ENCODE measurements at regions not wholly inside any gene's neighbourhood (a gene's known extent, or its start where the extent isn't known, plus 50 kb on each side); places are given as distances from the start of the nearest gene placed in this dataset.

DNA sequence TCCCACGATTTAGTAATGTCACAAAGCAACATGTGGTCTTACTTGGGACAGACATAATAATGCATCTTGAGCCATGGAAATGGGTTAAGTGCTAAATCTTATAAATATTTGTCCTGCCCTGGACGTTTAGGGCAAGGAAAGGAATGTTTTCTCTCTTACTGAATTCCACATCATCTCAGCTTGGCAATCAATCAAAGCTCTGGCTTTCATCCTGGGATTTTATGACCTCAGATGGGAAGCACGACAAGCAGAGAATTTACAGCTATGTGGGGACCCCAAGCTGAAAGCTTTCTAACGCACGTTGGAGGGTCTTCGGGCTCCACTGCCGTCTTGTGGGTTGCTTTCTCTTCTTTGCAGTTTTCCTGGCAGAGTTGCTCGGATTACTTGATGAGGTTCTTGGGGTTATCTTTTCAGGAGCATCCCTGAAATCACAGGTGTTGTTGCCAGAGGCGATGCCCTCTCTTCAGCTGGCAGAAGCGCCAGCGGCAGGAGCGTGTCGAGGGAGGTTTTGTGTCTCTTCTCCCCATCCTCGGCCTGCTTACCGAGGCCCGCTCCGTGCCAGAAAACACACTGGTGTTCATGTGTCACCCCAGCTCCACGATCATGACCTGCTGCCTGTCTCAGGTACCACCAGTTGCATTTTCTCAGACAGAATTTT, 73.4 kb upstream of the FRMD1 start:
- Histone ChIP-seq H3K27ac (ENCODE audit: low read length) (no peak overlapping the region), H3K27me3 (ENCODE audit: low read length) (no peaks in the 10 kb centered on the region), H4K20me1 (ENCODE audit: insufficient read depth, low read depth, low read length) (no peaks in the 10 kb centered on the region), H3K4me3 (ENCODE audit: low read length) (no peak overlapping the region), H3K36me3 (ENCODE audit: insufficient read depth, low read length) (no peaks in the 10 kb centered on the region), H3K9me2 (replicated peaks; ENCODE audit: insufficient read depth, low read length) (no peaks in the 10 kb centered on the region), H3K4me2 (ENCODE audit: low read depth, low read length, poor library complexity, severe bottlenecking) (no peak overlapping the region), H3K9me3 (ENCODE audit: low read length) (no peaks in the 10 kb centered on the region), H3K4me1 (ENCODE audit: low read length) (no peaks in the 10 kb centered on the region), H3K79me2 (ENCODE audit: low read length) (no peaks in the 10 kb centered on the region), H3K9ac (ENCODE audit: low read length) (no peak overlapping the region), H2AFZ (ENCODE audit: low read length) (no peak overlapping the region)
- no peak for DNase-seq

- Histone ChIP-seq H3K9ac (ENCODE audit: low read length) (no peak overlapping the region), H3K79me2 (ENCODE audit: low read length) (no peaks in the 10 kb centered on the region), H4K20me1 (ENCODE audit: insufficient read depth, low read depth, low read length) (no peaks in the 10 kb centered on the region), H3K9me3 (ENCODE audit: low read length) (no peaks in the 10 kb centered on the region), H3K4me2 (ENCODE audit: low read depth, low read length, poor library complexity, severe bottlenecking) (no peak overlapping the region), H3K36me3 (ENCODE audit: insufficient read depth, low read length) (no peaks in the 10 kb centered on the region), H3K27me3 (ENCODE audit: low read length) (no peaks in the 10 kb centered on the region), H2AFZ (ENCODE audit: low read length) (no peak overlapping the region), H3K4me1 (ENCODE audit: low read length) (no peaks in the 10 kb centered on the region), H3K27ac (ENCODE audit: low read length) (no peak overlapping the region), H3K4me3 (ENCODE audit: low read length) (no peak overlapping the region), H3K9me2 (replicated peaks; ENCODE audit: insufficient read depth, low read length) (no peaks in the 10 kb centered on the region)
- no peak for DNase-seq
These were observed 71.7 kb upstream of the FRMD1 start for GRCh38 chr6:168150551-168151320.

GRCh38 chr6:168149015-168149414, 70.0 kb upstream of the FRMD1 start:
- no peak overlapping the region for H3K4me2 ChIP-seq (ENCODE audit: low read depth, low read length, poor library complexity, severe bottlenecking)
- no peak overlapping the region for H3K9ac ChIP-seq (ENCODE audit: low read length)
- no peaks in the 10 kb centered on the region for H3K4me1 ChIP-seq (ENCODE audit: low read length)
- no peaks in the 10 kb centered on the region for H3K27me3 ChIP-seq (ENCODE audit: low read length)
- no peak overlapping the region for H2AFZ ChIP-seq (ENCODE audit: low read length)
- no peaks in the 10 kb centered on the region for H3K79me2 ChIP-seq (ENCODE audit: low read length)
- DNase-seq, result no peak
- H3K9me2 ChIP-seq (replicated peaks; ENCODE audit: insufficient read depth, low read length), result no peaks in the 10 kb centered on the region
- no peaks in the 10 kb centered on the region for H3K36me3 ChIP-seq (ENCODE audit: insufficient read depth, low read length)
- no peak overlapping the region for H3K4me3 ChIP-seq (ENCODE audit: low read length)
- H4K20me1 ChIP-seq (ENCODE audit: insufficient read depth, low read depth, low read length), result no peaks in the 10 kb centered on the region
- H3K27ac ChIP-seq (ENCODE audit: low read length), result no peak overlapping the region
- no peaks in the 10 kb centered on the region for H3K9me3 ChIP-seq (ENCODE audit: low read length)

DNA sequence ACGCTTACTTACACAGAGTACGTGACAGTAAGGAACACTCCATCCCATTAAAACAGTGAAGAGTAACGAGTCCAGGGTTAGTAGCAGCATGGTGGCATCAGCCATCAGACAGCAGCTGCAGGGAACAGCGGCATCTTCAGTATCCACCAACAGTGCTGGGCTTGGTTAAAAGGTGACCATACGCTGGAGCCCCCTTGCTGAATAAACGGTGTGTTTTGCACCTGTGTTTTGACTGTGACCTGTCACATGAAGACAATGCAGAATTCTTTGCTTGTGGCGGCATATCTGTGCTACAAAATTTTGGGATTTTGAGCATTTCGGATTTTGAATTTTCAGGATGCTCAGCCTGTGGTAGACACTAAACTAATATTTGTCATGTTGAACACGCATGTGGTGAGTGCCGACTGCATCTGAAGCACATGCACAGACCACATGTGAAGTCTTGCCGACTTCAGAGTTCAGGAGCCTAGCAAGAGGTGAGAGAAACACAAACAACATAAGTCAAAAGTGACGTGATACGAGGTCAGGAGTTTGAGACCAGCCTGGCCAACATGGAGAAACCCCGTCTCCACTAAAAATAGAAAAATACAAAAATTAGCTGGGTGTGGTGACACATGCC, 69.3 kb upstream of the FRMD1 start:
- H3K27me3 ChIP-seq (ENCODE audit: low read length), result no peaks in the 10 kb centered on the region
- no peaks in the 10 kb centered on the region for H3K9me3 ChIP-seq (ENCODE audit: low read length)
- no peaks in the 10 kb centered on the region for H3K9me2 ChIP-seq (replicated peaks; ENCODE audit: insufficient read depth, low read length)
- H3K79me2 ChIP-seq (ENCODE audit: low read length), result no peaks in the 10 kb centered on the region
- no peak overlapping the region for H3K9ac ChIP-seq (ENCODE audit: low read length)
- no peak overlapping the region for H3K4me2 ChIP-seq (ENCODE audit: low read depth, low read length, poor library complexity, severe bottlenecking)
- H3K36me3 ChIP-seq (ENCODE audit: insufficient read depth, low read length), result no peaks in the 10 kb centered on the region
- H3K4me3 ChIP-seq (ENCODE audit: low read length), result no peak overlapping the region
- no peaks in the 10 kb centered on the region for H3K4me1 ChIP-seq (ENCODE audit: low read length)
- no peak for DNase-seq
- H3K27ac ChIP-seq (ENCODE audit: low read length), result no peak overlapping the region
- no peaks in the 10 kb centered on the region for H4K20me1 ChIP-seq (ENCODE audit: insufficient read depth, low read depth, low read length)
- no peak overlapping the region for H2AFZ ChIP-seq (ENCODE audit: low read length)

GRCh38 chr6:168147205-168147738, 68.3 kb upstream of the FRMD1 start:
- no peak overlapping the region for H3K4me2 ChIP-seq (ENCODE audit: low read depth, low read length, poor library complexity, severe bottlenecking)
- H3K36me3 ChIP-seq (ENCODE audit: insufficient read depth, low read length), result no peaks in the 10 kb centered on the region
- no peak overlapping the region for H2AFZ ChIP-seq (ENCODE audit: low read length)
- no peaks in the 10 kb centered on the region for H3K79me2 ChIP-seq (ENCODE audit: low read length)
- no peaks in the 10 kb centered on the region for H3K9me3 ChIP-seq (ENCODE audit: low read length)
- H3K27me3 ChIP-seq (ENCODE audit: low read length), result no peaks in the 10 kb centered on the region
- no peak overlapping the region for H3K4me3 ChIP-seq (ENCODE audit: low read length)
- H3K9me2 ChIP-seq (replicated peaks; ENCODE audit: insufficient read depth, low read length), result no peaks in the 10 kb centered on the region
- no peak for DNase-seq
- no peak overlapping the region for H3K9ac ChIP-seq (ENCODE audit: low read length)
- no peaks in the 10 kb centered on the region for H3K4me1 ChIP-seq (ENCODE audit: low read length)
- no peak overlapping the region for H3K27ac ChIP-seq (ENCODE audit: low read length)
- H4K20me1 ChIP-seq (ENCODE audit: insufficient read depth, low read depth, low read length), result no peaks in the 10 kb centered on the region

- Histone ChIP-seq H4K20me1 (ENCODE audit: insufficient read depth, low read depth, low read length) (no peaks in the 10 kb centered on the region), H3K79me2 (ENCODE audit: low read length) (no peaks in the 10 kb centered on the region), H3K9me3 (ENCODE audit: low read length) (no peaks in the 10 kb centered on the region), H3K4me3 (ENCODE audit: low read length) (no peak overlapping the region), H3K9ac (ENCODE audit: low read length) (no peak overlapping the region), H3K4me2 (ENCODE audit: low read depth, low read length, poor library complexity, severe bottlenecking) (no peak overlapping the region), H3K36me3 (ENCODE audit: insufficient read depth, low read length) (no peaks in the 10 kb centered on the region), H2AFZ (ENCODE audit: low read length) (no peak overlapping the region), H3K27me3 (ENCODE audit: low read length) (no peaks in the 10 kb centered on the region), H3K27ac (ENCODE audit: low read length) (no peak overlapping the region), H3K9me2 (replicated peaks; ENCODE audit: insufficient read depth, low read length) (no peaks in the 10 kb centered on the region), H3K4me1 (ENCODE audit: low read length) (no peaks in the 10 kb centered on the region)
- DNase-seq, result no peak
These were observed 67.0 kb upstream of the FRMD1 start for GRCh38 chr6:168145747-168146596.

DNA sequence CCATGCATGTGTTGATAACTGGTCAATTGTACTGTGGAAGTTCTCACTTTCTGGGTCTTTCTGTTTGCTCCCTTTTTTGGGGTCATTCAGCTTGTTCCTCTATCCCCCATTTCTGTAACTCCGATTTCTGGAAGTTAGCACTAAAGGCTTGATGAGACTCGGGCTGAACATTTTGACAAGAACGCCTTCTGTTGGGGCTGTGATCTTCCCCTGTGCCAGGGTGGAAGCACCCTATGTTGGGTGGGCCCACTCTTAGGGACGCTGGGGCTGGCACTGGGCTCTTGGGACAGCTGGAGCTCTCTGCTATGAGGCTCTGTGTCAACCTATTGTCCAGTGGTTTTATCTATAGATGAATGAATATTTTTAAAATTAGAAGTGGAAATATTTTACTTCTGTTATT, 60.1 kb upstream of the FRMD1 start:
- no peaks in the 10 kb centered on the region for H3K4me1 ChIP-seq (ENCODE audit: low read length)
- H2AFZ ChIP-seq (ENCODE audit: low read length), result no peak overlapping the region
- H3K9ac ChIP-seq (ENCODE audit: low read length), result no peak overlapping the region
- H3K4me2 ChIP-seq (ENCODE audit: low read depth, low read length, poor library complexity, severe bottlenecking), result no peak overlapping the region
- no peaks in the 10 kb centered on the region for H3K27me3 ChIP-seq (ENCODE audit: low read length)
- no peaks in the 10 kb centered on the region for H3K36me3 ChIP-seq (ENCODE audit: insufficient read depth, low read length)
- H3K9me2 ChIP-seq (replicated peaks; ENCODE audit: insufficient read depth, low read length), result no peaks in the 10 kb centered on the region
- H3K27ac ChIP-seq (ENCODE audit: low read length), result no peak overlapping the region
- no peaks in the 10 kb centered on the region for H3K79me2 ChIP-seq (ENCODE audit: low read length)
- no peaks in the 10 kb centered on the region for H4K20me1 ChIP-seq (ENCODE audit: insufficient read depth, low read depth, low read length)
- no peaks in the 10 kb centered on the region for H3K9me3 ChIP-seq (ENCODE audit: low read length)
- no peak overlapping the region for H3K4me3 ChIP-seq (ENCODE audit: low read length)
- no peak for DNase-seq

- H2AFZ ChIP-seq (ENCODE audit: low read length), result no peak overlapping the region
- no peaks in the 10 kb centered on the region for H4K20me1 ChIP-seq (ENCODE audit: insufficient read depth, low read depth, low read length)
- no peaks in the 10 kb centered on the region for H3K9me2 ChIP-seq (replicated peaks; ENCODE audit: insufficient read depth, low read length)
- no peaks in the 10 kb centered on the region for H3K36me3 ChIP-seq (ENCODE audit: insufficient read depth, low read length)
- H3K4me2 ChIP-seq (ENCODE audit: low read depth, low read length, poor library complexity, severe bottlenecking), result no peak overlapping the region
- H3K27me3 ChIP-seq (ENCODE audit: low read length), result no peaks in the 10 kb centered on the region
- no peaks in the 10 kb centered on the region for H3K9me3 ChIP-seq (ENCODE audit: low read length)
- no peak overlapping the region for H3K4me3 ChIP-seq (ENCODE audit: low read length)
- H3K27ac ChIP-seq (ENCODE audit: low read length), result no peak overlapping the region
- H3K4me1 ChIP-seq (ENCODE audit: low read length), result no peaks in the 10 kb centered on the region
- H3K79me2 ChIP-seq (ENCODE audit: low read length), result no peaks in the 10 kb centered on the region
- no peak overlapping the region for H3K9ac ChIP-seq (ENCODE audit: low read length)
- DNase-seq, result no peak
These were observed 59.4 kb upstream of the FRMD1 start for GRCh38 chr6:168138436-168138835.

All from Karpas-422 (cell line).